HG03439 (cell line): ENCODE measurements at regions not wholly inside any gene's neighbourhood (a gene's known extent, or its start where the extent isn't known, plus 50 kb on each side); places are given as distances from the start of the nearest gene placed in this dataset.

Experiments used
- ATAC-seq: cut with Tn5 transposase; IDR thresholded peaks from one replicate; pipeline ENCODE4 v1.9.1; 2021; ENCODE audit warnings: mild to moderate bottlenecking, moderate library complexity; ENCODE audit not compliant: unreplicated experiment

- no peak for ATAC-seq
These were observed 670.3 kb upstream of the NRSN1 start for GRCh38 chr6:23455754-23456153.

DNA sequence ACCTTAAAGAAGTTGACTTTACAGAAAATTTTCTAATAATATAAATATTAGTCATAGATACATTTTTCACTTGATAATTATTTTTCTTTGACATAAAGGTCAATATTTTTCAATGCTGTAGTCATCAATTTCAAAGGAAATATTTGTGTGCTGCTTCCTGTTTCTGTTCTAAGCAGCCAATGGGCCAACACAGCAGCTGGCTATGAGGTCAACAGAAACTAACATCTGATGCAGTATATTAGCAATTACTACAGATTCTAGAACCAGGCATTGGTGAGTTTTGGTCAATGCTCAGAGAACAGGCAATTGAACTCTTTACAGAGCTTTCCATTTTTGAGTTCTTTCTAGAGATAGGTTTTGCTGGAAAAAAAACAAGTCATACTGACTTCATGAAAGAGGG, 669.6 kb upstream of the NRSN1 start:
- no peak for ATAC-seq

DNA sequence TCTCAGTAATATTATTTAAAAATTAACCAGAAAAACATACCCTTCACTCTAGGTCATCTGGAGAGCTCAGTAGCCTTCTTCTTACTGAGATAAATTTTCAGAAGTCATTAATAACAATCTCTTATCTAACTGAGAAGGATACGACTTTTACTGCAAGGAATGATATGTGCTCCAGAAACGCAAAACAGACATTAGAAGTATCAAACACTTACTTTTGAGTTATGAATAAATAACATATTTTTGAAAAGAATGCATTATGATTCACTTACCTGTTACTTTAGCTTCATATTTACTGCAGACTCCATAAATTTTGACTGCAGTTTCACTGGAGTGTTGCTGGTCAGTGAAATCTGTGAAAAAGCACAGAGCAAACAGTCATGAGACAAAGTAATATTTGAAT, 668.7 kb upstream of the NRSN1 start:
- no peak for ATAC-seq

GRCh38 chr6:23465912-23466311, 660.1 kb upstream of the NRSN1 start:
- ATAC-seq: no peak

- no peak for ATAC-seq
These were observed 648.4 kb upstream of the NRSN1 start for GRCh38 chr6:23477586-23477985.

DNA sequence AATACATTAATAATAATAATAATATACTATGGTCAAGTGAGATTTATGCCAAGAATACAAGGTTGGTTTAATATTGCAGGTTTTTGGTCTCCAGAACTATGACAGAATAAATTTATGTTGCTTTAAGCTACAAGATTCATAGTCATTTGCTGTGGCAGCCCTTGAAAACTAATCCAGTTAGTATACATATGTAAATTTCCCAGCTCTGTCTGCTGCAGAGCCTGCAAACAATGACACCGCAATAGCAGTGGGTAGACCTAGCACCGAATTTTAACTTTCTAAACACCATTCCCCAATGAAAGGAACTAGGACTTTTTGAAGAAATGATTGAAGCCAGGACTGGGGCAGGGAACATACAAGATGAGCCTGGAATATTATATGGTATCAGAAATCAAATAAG, 647.7 kb upstream of the NRSN1 start:
- ATAC-seq: no peak

DNA sequence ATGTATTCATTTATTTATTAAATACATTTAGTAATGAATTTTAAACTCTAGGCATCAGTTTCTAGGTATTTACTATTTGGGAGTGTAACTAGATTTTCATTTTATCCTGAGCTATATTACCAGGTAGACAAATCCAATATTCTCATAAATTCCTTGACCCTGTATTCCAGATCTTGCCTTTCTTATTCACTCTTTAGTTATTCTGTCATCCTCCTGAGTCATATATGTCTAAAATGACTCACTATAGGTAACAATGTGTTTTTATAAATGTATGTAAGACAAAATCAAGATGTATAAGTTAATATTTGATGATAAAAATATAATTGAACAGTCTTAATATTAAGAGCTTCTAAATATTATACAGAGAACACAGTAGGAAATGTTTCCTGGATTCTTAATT, 642.1 kb upstream of the NRSN1 start:
- no peak for ATAC-seq

GRCh38 chr6:23494367-23494766, 631.6 kb upstream of the NRSN1 start:
- no peak for ATAC-seq

DNA sequence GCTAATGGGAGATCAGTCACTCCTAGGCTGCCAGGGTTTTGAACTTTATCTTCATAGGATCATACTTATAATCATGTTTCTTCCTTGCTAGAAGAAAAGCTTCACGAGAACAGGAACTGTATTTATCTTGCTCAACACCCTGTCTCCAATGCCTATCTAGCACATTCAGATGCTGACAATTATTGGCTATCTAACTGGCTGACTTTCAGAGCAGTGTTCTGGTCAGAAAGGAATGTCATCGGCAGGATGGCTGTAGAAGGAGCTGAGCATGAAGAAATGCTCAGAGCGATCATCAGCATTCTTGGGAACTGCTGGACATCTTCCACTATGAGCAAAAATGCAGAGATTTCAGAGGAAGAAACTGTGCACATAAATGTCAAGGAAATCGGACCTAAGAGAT, 628.0 kb upstream of the NRSN1 start:
- no peak for ATAC-seq

- ATAC-seq: no peak
These were observed 626.5 kb upstream of the NRSN1 start for GRCh38 chr6:23499549-23499948.

DNA sequence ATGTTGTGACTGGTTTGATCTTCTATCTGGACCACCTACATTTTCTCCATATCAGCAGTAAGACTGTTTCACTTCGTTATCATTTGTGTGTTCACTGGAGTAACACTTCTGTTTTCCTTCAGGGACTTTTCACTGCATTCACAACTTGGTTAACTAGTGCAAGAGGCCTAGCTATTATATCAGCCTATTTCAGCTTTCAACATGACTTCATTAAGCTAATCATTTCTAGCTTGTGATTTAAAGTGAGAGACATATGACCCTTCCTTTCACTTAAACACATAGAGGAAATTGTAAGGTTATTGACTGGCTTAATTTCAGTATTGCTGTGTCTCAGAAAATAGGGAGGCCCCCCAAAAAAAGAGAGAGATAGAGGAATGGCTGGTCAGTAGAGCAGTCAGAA, 622.8 kb upstream of the NRSN1 start:
- ATAC-seq: no peak

- no peak for ATAC-seq
These were observed 621.0 kb upstream of the NRSN1 start for GRCh38 chr6:23505026-23505425.

- ATAC-seq: no peak
These were observed 615.1 kb upstream of the NRSN1 start for GRCh38 chr6:23510778-23511510.

DNA sequence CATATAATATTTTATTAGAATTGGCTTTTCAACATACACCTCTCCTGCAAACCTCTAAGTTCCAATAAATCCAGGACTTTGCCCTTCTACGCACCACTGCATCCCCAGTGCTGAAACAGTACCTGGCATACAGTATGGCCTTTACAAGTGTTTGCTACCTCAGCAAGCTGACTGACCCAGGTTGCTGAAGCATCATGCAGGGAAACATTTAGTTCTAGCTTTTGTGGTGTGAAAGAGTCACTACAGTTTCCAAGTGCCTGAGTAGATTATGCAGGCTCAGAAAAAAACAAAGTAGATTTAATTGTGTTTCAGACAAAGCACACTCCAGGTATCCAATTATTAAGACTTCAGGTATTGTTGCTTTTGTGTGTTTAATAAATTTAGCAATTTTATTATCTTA, 614.2 kb upstream of the NRSN1 start:
- no peak for ATAC-seq

DNA sequence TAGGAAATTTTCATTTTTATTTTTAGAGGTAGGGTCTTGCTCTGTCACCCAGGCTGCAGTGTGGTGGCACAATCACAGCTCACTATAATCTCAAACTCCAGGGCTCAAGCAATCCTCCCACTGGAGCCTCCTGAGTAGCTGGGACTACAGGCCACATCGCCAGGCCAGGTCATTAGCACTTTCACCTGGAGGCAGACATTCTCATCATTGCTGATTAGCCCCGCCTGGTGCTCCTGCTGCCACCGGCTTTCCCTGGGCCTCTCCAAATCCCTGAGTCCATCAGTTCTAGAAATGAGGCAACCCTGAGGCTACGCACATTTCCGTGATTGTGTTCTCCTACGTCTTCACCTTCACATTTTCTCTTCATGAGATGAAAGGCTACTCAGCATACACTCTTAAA, 607.7 kb upstream of the NRSN1 start:
- ATAC-seq: no peak

DNA sequence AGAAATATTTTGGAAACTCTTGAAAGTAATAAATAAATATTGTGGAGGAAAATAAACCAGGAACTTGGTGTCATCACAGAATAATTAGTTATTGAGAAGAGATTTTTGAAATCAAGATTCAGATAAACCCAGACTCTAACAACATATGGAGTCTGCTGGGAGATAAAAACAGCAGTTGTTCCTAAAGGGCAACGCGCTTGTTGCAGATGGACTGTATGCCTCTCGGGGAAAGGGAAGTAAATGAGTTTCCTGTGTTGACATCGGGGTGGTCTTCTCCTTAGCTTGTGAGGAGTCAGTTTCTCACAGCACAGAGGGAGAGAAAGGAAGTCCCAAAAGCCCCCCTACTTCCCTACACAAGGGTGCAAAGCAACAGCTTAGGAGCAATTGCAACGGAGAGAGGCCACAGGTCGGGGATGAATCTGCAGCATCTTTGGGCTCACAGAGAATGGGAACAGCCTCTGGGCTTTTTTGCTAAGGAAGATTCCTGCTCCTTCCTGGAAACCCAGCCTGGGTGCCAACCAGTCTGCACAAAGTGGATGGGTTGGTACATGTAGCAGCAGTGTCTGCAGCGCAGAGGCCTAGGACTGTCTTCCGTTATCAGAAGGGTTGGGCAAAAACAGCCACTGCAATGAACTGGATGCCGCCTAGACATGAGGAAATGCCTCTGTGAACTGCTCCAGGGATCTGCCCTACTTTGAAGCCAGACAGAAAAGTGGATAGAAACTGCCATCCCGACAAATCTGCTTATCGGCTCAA, 603.0 kb upstream of the NRSN1 start:
- ATAC-seq: no peak

- ATAC-seq: no peak
These were observed 602.2 kb upstream of the NRSN1 start for GRCh38 chr6:23523771-23524170.

- no peak for ATAC-seq
These were observed 601.5 kb upstream of the NRSN1 start for GRCh38 chr6:23524548-23524947.

DNA sequence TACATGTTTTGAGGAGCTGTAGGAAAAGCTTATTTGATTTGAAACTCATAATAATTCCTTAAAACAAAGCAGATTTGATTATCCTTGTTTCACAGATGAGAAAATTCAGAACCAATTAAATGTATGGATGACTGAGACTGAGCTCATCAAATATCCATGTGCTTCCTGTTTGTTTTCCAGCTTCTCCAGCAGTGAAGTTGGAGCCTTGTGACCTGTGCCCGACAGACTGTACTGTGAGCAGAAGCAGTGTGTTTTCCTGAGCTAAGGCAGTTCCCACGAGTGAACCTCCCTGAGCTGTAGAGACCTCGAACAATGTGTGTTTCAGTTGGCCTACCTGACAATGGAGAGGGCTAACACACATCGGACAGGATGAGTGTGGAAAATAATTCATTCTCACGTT, 599.5 kb upstream of the NRSN1 start:
- ATAC-seq: no peak

DNA sequence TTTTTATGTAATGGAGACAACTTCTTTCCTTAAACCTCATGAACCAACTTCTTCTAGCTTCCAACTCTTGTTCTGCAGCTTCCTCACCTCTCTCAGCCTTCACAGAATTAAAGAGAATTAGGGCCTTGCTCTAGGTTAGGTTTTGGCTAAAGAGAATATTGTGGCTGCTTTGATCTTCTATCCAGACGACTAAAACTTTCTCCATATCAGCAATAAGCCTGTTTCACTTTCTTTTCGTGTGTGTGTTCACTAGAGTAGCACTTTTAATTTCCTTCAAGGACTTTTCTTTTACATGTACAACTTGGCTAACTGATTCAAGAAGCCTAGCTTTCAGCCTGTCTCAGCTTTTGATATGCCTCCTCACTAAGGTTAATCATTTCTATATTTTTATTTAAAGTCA, 596.1 kb upstream of the NRSN1 start:
- ATAC-seq: no peak

- no peak for ATAC-seq
These were observed 594.3 kb upstream of the NRSN1 start for GRCh38 chr6:23531666-23532065.

DNA sequence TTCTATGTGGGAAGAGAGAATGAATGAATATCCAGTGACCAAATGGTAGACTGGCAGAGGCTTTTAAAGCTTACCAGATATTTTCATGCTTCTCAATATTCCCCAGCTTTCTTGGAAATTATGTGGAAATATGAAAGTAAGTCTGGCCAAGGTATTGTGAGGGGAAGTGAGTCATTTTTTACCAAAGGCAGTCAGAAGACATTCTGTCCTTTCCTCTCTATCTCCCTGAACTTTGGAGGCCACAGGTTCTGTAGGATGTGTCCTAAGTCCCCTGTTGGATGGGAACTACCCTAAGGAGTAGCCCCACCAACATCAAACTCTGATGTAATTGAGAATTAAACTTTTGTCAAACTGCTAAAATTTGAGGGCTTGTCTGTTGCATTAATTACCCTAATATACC, 593.8 kb upstream of the NRSN1 start:
- ATAC-seq: no peak

- no peak for ATAC-seq
These were observed 592.7 kb upstream of the NRSN1 start for GRCh38 chr6:23533311-23533710.
